Loucy (cell line): ENCODE measurements at regions not wholly inside any gene's neighbourhood (a gene's known extent, or its start where the extent isn't known, plus 50 kb on each side); places are given as distances from the start of the nearest gene placed in this dataset.

Experiments
- H2AFZ ChIP-seq: fragments of 200-600 bp; sonication (generic); 2 replicates; pipeline ENCODE4 v1.6.0; 2016; ENCODE audit warnings: antibody characterized with exemption, mild to moderate bottlenecking, low read length, moderate library complexity
- H3F3A ChIP-seq: fragments of 200-600 bp; 2 replicates; pipeline ENCODE4 v1.6.0; 2016; ENCODE audit warnings: antibody characterized with exemption, low read depth, mild to moderate bottlenecking
- H3K27me3 ChIP-seq: fragments of 200-600 bp; sonication (generic); 2 replicates; pipeline ENCODE4 v1.6.1; 2014; ENCODE audit warnings: low read length, mild to moderate bottlenecking; ENCODE audit not compliant: insufficient read depth, poor library complexity, severe bottlenecking
- H3K36me3 ChIP-seq: fragments of 200-600 bp; sonication (generic); 2 replicates; pipeline ENCODE4 v1.6.1; 2016; ENCODE audit warnings: low read length; ENCODE audit not compliant: insufficient read depth
- H3K4me1 ChIP-seq: fragments of 200-600 bp; sonication (generic); 2 replicates; pipeline ENCODE4 v1.5.1; 2014; ENCODE audit warnings: low read length, mild to moderate bottlenecking; ENCODE audit not compliant: insufficient read depth, poor library complexity, severe bottlenecking
- H3K4me2 ChIP-seq: fragments of 200-600 bp; sonication (generic); 2 replicates; pipeline ENCODE4 v1.6.0; 2014; ENCODE audit warnings: antibody characterized with exemption, low read length, low read depth, mild to moderate bottlenecking; ENCODE audit not compliant: poor library complexity, severe bottlenecking
- H3K4me3 ChIP-seq: fragments of 200-600 bp; sonication (generic); 2 replicates; pipeline ENCODE4 v1.5.1; 2014; ENCODE audit warnings: low read length, mild to moderate bottlenecking, mixed read lengths; ENCODE audit not compliant: poor library complexity, severe bottlenecking
- H3K79me2 ChIP-seq: fragments of 200-600 bp; sonication (generic); 2 replicates; pipeline ENCODE4 v1.6.1; 2014; ENCODE audit warnings: low read length; ENCODE audit not compliant: insufficient read depth
- H3K9ac ChIP-seq: fragments of 200-600 bp; sonication (generic); 2 replicates; pipeline ENCODE4 v1.6.0; 2014; ENCODE audit warnings: mild to moderate bottlenecking, low read depth, low read length, moderate library complexity; ENCODE audit not compliant: poor library complexity, severe bottlenecking
- H3K9me2 ChIP-seq: fragments of 200-600 bp; sonication (generic); replicated peaks from 2 replicates; pipeline ENCODE4 v1.6.1; 2016; ENCODE audit warnings: low read depth, low read length, mixed read lengths
- H3K9me3 ChIP-seq: fragments of 200-600 bp; sonication (generic); 2 replicates; pipeline ENCODE4 v1.6.1; 2014; ENCODE audit warnings: mild to moderate bottlenecking, antibody characterized with exemption, low read length, low read depth; ENCODE audit not compliant: insufficient read depth
- H4K20me1 ChIP-seq: fragments of 200-600 bp; sonication (generic); 2 replicates; pipeline ENCODE4 v1.6.0; 2014; ENCODE audit warnings: antibody characterized with exemption, low read length, mild to moderate bottlenecking; ENCODE audit not compliant: insufficient read depth, poor library complexity, severe bottlenecking
- EZH2phosphoT487 ChIP-seq: fragments of 200-600 bp; IDR thresholded peaks from 2 replicates; pipeline ENCODE4 v1.6.1; 2018; ENCODE audit warnings: antibody characterized with exemption, mild to moderate bottlenecking, moderate library complexity, borderline replicate concordance
- TF ChIP-seq, protein P1 (sequence below): fragments of 200-600 bp; sonication (generic); conservative IDR thresholded peaks from 2 replicates; pipeline ENCODE4 v1.5.1; 2014; ENCODE audit warnings: mild to moderate bottlenecking, antibody characterized with exemption, low read length

GRCh38 chr4:180727478-180727877, 1515.7 kb upstream of the TENM3 start:
- no peak overlapping the region for H3K4me2 ChIP-seq
- H3K27me3 ChIP-seq: no peaks in the 10 kb centered on the region
- TF ChIP-seq, protein P1, sequence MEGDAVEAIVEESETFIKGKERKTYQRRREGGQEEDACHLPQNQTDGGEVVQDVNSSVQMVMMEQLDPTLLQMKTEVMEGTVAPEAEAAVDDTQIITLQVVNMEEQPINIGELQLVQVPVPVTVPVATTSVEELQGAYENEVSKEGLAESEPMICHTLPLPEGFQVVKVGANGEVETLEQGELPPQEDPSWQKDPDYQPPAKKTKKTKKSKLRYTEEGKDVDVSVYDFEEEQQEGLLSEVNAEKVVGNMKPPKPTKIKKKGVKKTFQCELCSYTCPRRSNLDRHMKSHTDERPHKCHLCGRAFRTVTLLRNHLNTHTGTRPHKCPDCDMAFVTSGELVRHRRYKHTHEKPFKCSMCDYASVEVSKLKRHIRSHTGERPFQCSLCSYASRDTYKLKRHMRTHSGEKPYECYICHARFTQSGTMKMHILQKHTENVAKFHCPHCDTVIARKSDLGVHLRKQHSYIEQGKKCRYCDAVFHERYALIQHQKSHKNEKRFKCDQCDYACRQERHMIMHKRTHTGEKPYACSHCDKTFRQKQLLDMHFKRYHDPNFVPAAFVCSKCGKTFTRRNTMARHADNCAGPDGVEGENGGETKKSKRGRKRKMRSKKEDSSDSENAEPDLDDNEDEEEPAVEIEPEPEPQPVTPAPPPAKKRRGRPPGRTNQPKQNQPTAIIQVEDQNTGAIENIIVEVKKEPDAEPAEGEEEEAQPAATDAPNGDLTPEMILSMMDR: no peak
- TF ChIP-seq EZH2phosphoT487: no peak
- H3K36me3 ChIP-seq: no peaks in the 10 kb centered on the region
- H4K20me1 ChIP-seq: no peaks in the 10 kb centered on the region
- no peaks in the 10 kb centered on the region for H3K4me1 ChIP-seq
- H3K9me3 ChIP-seq: no peaks in the 10 kb centered on the region
- no peaks in the 10 kb centered on the region for H3K79me2 ChIP-seq
- H3K4me3 ChIP-seq: no peak overlapping the region
- H3F3A ChIP-seq: no peaks in the 10 kb centered on the region
- H3K9ac ChIP-seq: no peak overlapping the region
- no peaks in the 10 kb centered on the region for H3K9me2 ChIP-seq
- H2AFZ ChIP-seq: no peak overlapping the region

- TF ChIP-seq EZH2phosphoT487: no peak
- TF ChIP-seq, protein P1: no peak
- no peak overlapping the region for H2AFZ ChIP-seq
- H3K9me2 ChIP-seq: no peaks in the 10 kb centered on the region
- H3K36me3 ChIP-seq: no peaks in the 10 kb centered on the region
- H3K9me3 ChIP-seq: no peaks in the 10 kb centered on the region
- H3F3A ChIP-seq: no peaks in the 10 kb centered on the region
- no peak overlapping the region for H3K4me2 ChIP-seq
- no peak overlapping the region for H3K9ac ChIP-seq
- H4K20me1 ChIP-seq: no peaks in the 10 kb centered on the region
- H3K27me3 ChIP-seq: no peaks in the 10 kb centered on the region
- no peaks in the 10 kb centered on the region for H3K79me2 ChIP-seq
- H3K4me1 ChIP-seq: no peaks in the 10 kb centered on the region
- H3K4me3 ChIP-seq: no peak overlapping the region
These were observed 1508.3 kb upstream of the TENM3 start for GRCh38 chr4:180734753-180735432.

DNA sequence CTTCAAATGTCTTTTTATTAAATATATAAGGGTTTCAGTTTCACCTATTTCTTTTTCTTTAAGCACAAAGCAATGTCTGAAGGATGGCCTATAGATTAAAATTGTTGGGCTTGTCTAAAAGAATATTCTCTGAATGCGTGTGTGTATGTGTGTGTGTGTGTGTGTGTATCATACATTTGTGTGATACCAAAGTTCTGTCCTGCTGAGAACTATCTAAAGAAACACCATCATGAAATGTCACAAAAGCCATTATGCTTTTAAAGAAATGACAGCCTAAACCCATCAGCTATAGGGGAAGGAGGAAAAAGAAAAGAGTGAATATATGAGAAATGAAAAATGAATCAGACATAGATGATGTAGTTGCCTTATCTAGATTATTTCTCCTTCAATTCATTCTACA, 1501.5 kb upstream of the TENM3 start:
- Histone ChIP-seq H2AFZ (no peak overlapping the region), H3K36me3 (no peaks in the 10 kb centered on the region), H3K9ac (no peak overlapping the region), H3K4me3 (no peak overlapping the region), H3K9me2 (no peaks in the 10 kb centered on the region; the same call in 1 of the 2 replicates), H3K79me2 (no peaks in the 10 kb centered on the region), H3F3A (no peaks in the 10 kb centered on the region), H3K4me1 (no peaks in the 10 kb centered on the region), H3K4me2 (no peak overlapping the region), H3K9me3 (no peaks in the 10 kb centered on the region; the same call in 1 of the 2 replicates), H4K20me1 (no peaks in the 10 kb centered on the region), H3K27me3 (no peaks in the 10 kb centered on the region)
- TF ChIP-seq, protein P1: no peak
- TF ChIP-seq EZH2phosphoT487: no peak
